Prostate gland (tissue), 2 donors: ENCODE measurements at regions not wholly inside any gene's neighbourhood (a gene's known extent, or its start where the extent isn't known, plus 50 kb on each side); places are given as distances from the start of the nearest gene placed in this dataset.

Experiments
- CTCF ChIP-seq, 4 experiments: fragments of 200-600 bp in 2 of 4; fragments of 450-650 bp in 2 of 4; sonication (generic) in 2 of 4; IDR thresholded peaks; 1 replicate in 3 of 4; 2 replicates in 1 of 4; pipeline ENCODE4 v1.5.1; 2016 to 2019; ENCODE audit warnings: antibody characterized with exemption in 4 of 4, mild to moderate bottlenecking in 2 of 4, moderate library complexity in 2 of 4
- POLR2A ChIP-seq: fragments of 450-650 bp; IDR thresholded peaks from one replicate; pipeline ENCODE4 v1.6.1; 2016; ENCODE audit warnings: antibody characterized with exemption, mild to moderate bottlenecking

DNA sequence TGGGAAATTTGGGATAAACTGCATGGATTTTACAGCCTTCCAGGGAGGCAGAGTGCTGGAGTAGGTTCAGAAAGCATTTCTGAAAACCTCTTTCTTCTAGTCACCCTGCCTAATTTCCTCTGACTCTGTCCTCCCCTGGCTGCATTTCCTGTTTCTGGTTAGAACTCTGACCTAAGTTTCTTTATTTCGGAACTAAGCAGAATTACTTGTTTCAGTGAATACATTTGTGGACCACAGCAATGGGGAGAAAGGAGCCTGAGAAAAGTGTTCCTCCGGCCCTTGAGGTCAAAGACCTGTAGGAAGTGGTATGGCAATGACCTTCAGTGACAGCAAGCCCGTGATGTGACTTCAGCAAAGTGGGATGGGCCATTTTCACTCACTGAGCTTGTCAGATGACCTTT lies 173.4 kb upstream of the RUNX1 start:
- TF ChIP-seq CTCF (IDR thresholded peaks at IDR 0.05), result no peak
- TF ChIP-seq POLR2A, result no peak
